Activated CD8-positive, alpha-beta T cell treated with anti-CD3 and anti-CD28 coated beads for 36 hours (primary cell): ENCODE measurements at regions not wholly inside any gene's neighbourhood (a gene's known extent, or its start where the extent isn't known, plus 50 kb on each side); places are given as distances from the start of the nearest gene placed in this dataset.

ENCODE experiments used
- ATAC-seq: fragments of 200-7000 bp; cut with Tn5 transposase; one replicate; pipeline ENCODE4 v1.10.0; 2021; ENCODE audit warnings: mild to moderate bottlenecking, moderate library complexity
- CTCF ChIA-PET: fragments of 350-600 bp; sonication (Branson Sonifier 250); formaldehyde crosslinking; loops from one replicate; lab custom pipeline; 2021; ENCODE audit warnings: antibody characterized with exemption; lab: Charles Lee
- POLR2A ChIA-PET: fragments of 350-600 bp; sonication (Branson Sonifier 250); formaldehyde crosslinking; loops from one replicate; lab custom pipeline; 2021; ENCODE audit warnings: antibody characterized with exemption; lab: Charles Lee
- DNase-seq: peaks from one replicate; pipeline ENCODE4 v3.0.0-alpha.2; 2020
- H3K27ac Mint-ChIP-seq: one replicate; pipeline ENCODE4 v1.8.0; 2021; ENCODE audit warnings: mild to moderate bottlenecking, mixed read lengths
- H3K27me3 Mint-ChIP-seq: one replicate; pipeline ENCODE4 v1.8.0; 2021; ENCODE audit warnings: mixed read lengths
- H3K36me3 Mint-ChIP-seq: one replicate; pipeline ENCODE4 v1.8.0; 2021; ENCODE audit warnings: low read depth, mixed read lengths
- H3K4me1 Mint-ChIP-seq: one replicate; pipeline ENCODE4 v1.8.0; 2021; ENCODE audit warnings: low read depth, mixed read lengths
- H3K4me3 Mint-ChIP-seq: one replicate; pipeline ENCODE4 v1.8.0; 2021; ENCODE audit warnings: mild to moderate bottlenecking, moderate library complexity, mixed read lengths
- H3K9me3 Mint-ChIP-seq: one replicate; pipeline ENCODE4 v1.8.0; 2021; ENCODE audit warnings: mixed read lengths
- CTCF ChIP-seq: fragments of 200-600 bp; IDR thresholded peaks from one replicate; pipeline ENCODE4 v1.8.0; 2022; ENCODE audit warnings: antibody characterized with exemption, mild to moderate bottlenecking
- intact Hi-C: fragments of 100-400 bp; cut with micrococcal nuclease; formaldehyde crosslinking; loops from one replicate; pipeline ENCODE4 v1.10.0; 2022

DNA sequence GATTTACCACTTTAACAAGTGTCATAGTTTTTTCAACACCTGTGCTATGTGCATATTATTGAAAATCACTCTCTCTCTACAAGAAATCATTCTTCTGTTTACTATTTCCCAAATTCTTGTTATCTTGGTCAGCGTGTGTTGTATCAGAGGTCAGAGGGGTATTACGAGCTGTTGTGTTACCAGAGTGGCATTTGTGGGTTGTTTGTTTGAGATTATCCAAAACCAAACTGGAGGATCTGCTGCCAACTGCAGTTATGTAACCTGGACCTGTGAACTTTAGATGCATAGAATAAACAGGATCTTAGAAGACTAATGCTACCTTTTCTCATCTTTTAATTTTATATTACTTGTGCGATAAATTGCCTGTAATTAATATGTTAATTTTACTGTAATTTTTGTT is 1751.4 kb upstream of the SPRY2 start:
- H3K27me3 Mint-ChIP-seq = no peaks in the 10 kb centered on the region
- no peak for TF ChIP-seq CTCF
- H3K4me1 Mint-ChIP-seq = no peaks in the 10 kb centered on the region
- H3K4me3 Mint-ChIP-seq = no peak overlapping the region
- H3K9me3 Mint-ChIP-seq = peaks cover 6% of the 10 kb centered on the region
- ChIA-PET CTCF (no interaction called here), POLR2A (no interaction called here)
- DNase-seq (no peak), ATAC-seq (no peak)
- H3K36me3 Mint-ChIP-seq = no peaks in the 10 kb centered on the region
- intact Hi-C loops = no loop called here
- H3K27ac Mint-ChIP-seq = no peak overlapping the region

DNA sequence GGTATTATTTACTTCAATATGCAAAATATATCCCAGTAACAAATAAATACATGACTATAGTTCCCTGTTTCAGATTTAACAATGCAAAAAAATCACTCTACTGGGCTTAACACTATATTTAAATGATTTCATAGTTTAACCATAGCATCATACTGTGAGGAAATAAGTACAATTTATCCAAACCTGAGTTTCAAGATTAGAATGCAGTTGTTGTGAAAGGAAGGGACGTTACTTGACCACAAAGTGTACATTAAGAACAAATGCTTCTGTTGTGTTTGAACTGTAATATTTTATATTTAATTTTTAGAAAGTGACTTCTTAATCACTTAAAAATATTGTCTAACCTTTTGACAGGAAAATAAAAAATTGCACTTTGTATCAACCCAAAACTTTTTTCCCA is 1747.9 kb upstream of the SPRY2 start:
- no peaks in the 10 kb centered on the region for H3K36me3 Mint-ChIP-seq
- peaks cover 4% of the 10 kb centered on the region for H3K9me3 Mint-ChIP-seq
- TF ChIP-seq CTCF = no peak
- no peaks in the 10 kb centered on the region for H3K27me3 Mint-ChIP-seq
- H3K27ac Mint-ChIP-seq = no peak overlapping the region
- ATAC-seq (no peak), DNase-seq (no peak)
- POLR2A ChIA-PET = interaction anchor here (0.6 kb wide), 1 partner anchor 200 kb away, joined by 3 read pairs; no protein-coding TSS in a partner anchor
- intact Hi-C loops = no loop called here
- CTCF ChIA-PET = no interaction called here
- H3K4me1 Mint-ChIP-seq = no peaks in the 10 kb centered on the region
- H3K4me3 Mint-ChIP-seq = no peak overlapping the region

- no peak for TF ChIP-seq CTCF
- H3K36me3 Mint-ChIP-seq = no peaks in the 10 kb centered on the region
- H3K9me3 Mint-ChIP-seq = peaks cover 5% of the 10 kb centered on the region
- ATAC-seq (no peak), DNase-seq (no peak)
- intact Hi-C loops = no loop called here
- H3K4me1 Mint-ChIP-seq = no peaks in the 10 kb centered on the region
- H3K4me3 Mint-ChIP-seq = no peak overlapping the region
- ChIA-PET CTCF (no interaction called here), POLR2A (no interaction called here)
- H3K27ac Mint-ChIP-seq = no peak overlapping the region
- no peaks in the 10 kb centered on the region for H3K27me3 Mint-ChIP-seq
Observed at GRCh38 chr13:82076496-82076895, 1735.6 kb upstream of the SPRY2 start.

GRCh38 chr13:82070416-82070815 is 1729.5 kb upstream of the SPRY2 start:
- Mint-ChIP-seq H3K36me3 (no peaks in the 10 kb centered on the region), H3K4me1 (no peaks in the 10 kb centered on the region), H3K27me3 (no peaks in the 10 kb centered on the region), H3K4me3 (no peak overlapping the region), H3K9me3 (peaks cover 8% of the 10 kb centered on the region), H3K27ac (no peak overlapping the region)
- ChIA-PET CTCF (no interaction called here), POLR2A (no interaction called here)
- no peak for DNase-seq
- no peak for ATAC-seq
- no peak for TF ChIP-seq CTCF
- intact Hi-C loops = no loop called here

- Mint-ChIP-seq H3K27me3 (no peaks in the 10 kb centered on the region), H3K36me3 (no peaks in the 10 kb centered on the region), H3K9me3 (peaks cover 9% of the 10 kb centered on the region), H3K4me3 (no peak overlapping the region), H3K27ac (no peak overlapping the region), H3K4me1 (no peaks in the 10 kb centered on the region)
- ChIA-PET POLR2A (no interaction called here), CTCF (no interaction called here)
- TF ChIP-seq CTCF = no peak
- no peak for DNase-seq
- intact Hi-C loops = no loop called here
- no peak for ATAC-seq
Observed at GRCh38 chr13:82062772-82063171, 1721.8 kb upstream of the SPRY2 start.
